NOMO-1 (cell line): ENCODE measurements at regions not wholly inside any gene's neighbourhood (a gene's known extent, or its start where the extent isn't known, plus 50 kb on each side); places are given as distances from the start of the nearest gene placed in this dataset.

ENCODE experiments used
- DNase-seq, 2 experiments: peaks; one replicate each; lab custom pipeline; 2025; ENCODE audit not compliant: unreplicated experiment in 2 of 2; lab: John Stamatoyannopoulos, UW

GRCh38 chr4:127143460-127144195 lies 489.1 kb upstream of the INTU start:
- no peak for DNase-seq

- DNase-seq = no peak
Observed at GRCh38 chr4:127145006-127145540, 487.7 kb upstream of the INTU start.

- DNase-seq = no peak
Observed at GRCh38 chr4:127148165-127148564, 484.6 kb upstream of the INTU start.

GRCh38 chr4:127149086-127149485 lies 483.7 kb upstream of the INTU start:
- no peak for DNase-seq

GRCh38 chr4:127151941-127152340 lies 480.8 kb upstream of the INTU start:
- no peak for DNase-seq

GRCh38 chr4:127155116-127155515 lies 477.6 kb upstream of the INTU start:
- DNase-seq = no peak

GRCh38 chr4:127155555-127155954 lies 477.2 kb upstream of the INTU start:
- no peak for DNase-seq

GRCh38 chr4:127162741-127163140 lies 470.0 kb upstream of the INTU start:
- DNase-seq = peak; percentile 71 to 94

GRCh38 chr4:127165971-127166370 lies 466.8 kb upstream of the INTU start:
- DNase-seq = no peak

- no peak for DNase-seq
Observed at GRCh38 chr4:127174201-127174600, 458.6 kb upstream of the INTU start.

- no peak for DNase-seq
Observed at GRCh38 chr4:127174616-127175015, 458.1 kb upstream of the INTU start.

GRCh38 chr4:127179256-127180087 lies 453.3 kb upstream of the INTU start:
- no peak for DNase-seq

- no peak for DNase-seq
Observed at GRCh38 chr4:127181001-127181400, 451.8 kb upstream of the INTU start.

- DNase-seq = no peak
Observed at GRCh38 chr4:127182687-127183086, 450.1 kb upstream of the INTU start.

- DNase-seq = peak in 1 of 2 experiments; percentile 0
Observed at GRCh38 chr4:127188847-127189246, 443.9 kb upstream of the INTU start.

GRCh38 chr4:127194281-127194680 lies 438.5 kb upstream of the INTU start:
- DNase-seq = no peak

- DNase-seq = no peak
Observed at GRCh38 chr4:127196655-127197352, 436.0 kb upstream of the INTU start.

- DNase-seq = no peak
Observed at GRCh38 chr4:127203562-127204200, 429.1 kb upstream of the INTU start.

GRCh38 chr4:127204322-127204721 lies 428.4 kb upstream of the INTU start:
- DNase-seq = no peak

GRCh38 chr4:127209580-127210095 lies 423.1 kb upstream of the INTU start:
- no peak for DNase-seq
